H9 (cell line): ENCODE measurements at regions not wholly inside any gene's neighbourhood (a gene's known extent, or its start where the extent isn't known, plus 50 kb on each side); places are given as distances from the start of the nearest gene placed in this dataset.

ENCODE experiments used
- DNase-seq: peaks from one replicate; pipeline ENCODE4 v3.0.0-alpha.2; 2017
- H2AFZ ChIP-seq: one replicate; pipeline ENCODE4 v1.6.1; 2013; ENCODE audit warnings: mild to moderate bottlenecking, low read length, control low read depth, moderate library complexity
- H2AK5ac ChIP-seq: 2 replicates; pipeline ENCODE4 v1.6.1; 2013; ENCODE audit warnings: low read length, control low read depth, mixed read lengths; ENCODE audit not compliant: insufficient read length
- H2BK120ac ChIP-seq: one replicate; pipeline ENCODE4 v1.6.1; 2013; ENCODE audit warnings: low read depth, mild to moderate bottlenecking, low read length, control low read depth, inconsistent platforms; ENCODE audit not compliant: poor library complexity, severe bottlenecking
- H2BK12ac ChIP-seq: 2 replicates; pipeline ENCODE4 v1.6.1; 2013; ENCODE audit warnings: low read length, control low read depth, mixed read lengths, low read depth; ENCODE audit not compliant: insufficient read length
- H2BK15ac ChIP-seq: 2 replicates; pipeline ENCODE4 v1.6.1; 2013; ENCODE audit warnings: low read depth, low read length, control low read depth
- H2BK20ac ChIP-seq: one replicate; pipeline ENCODE4 v1.6.1; 2013; ENCODE audit warnings: low read depth, mild to moderate bottlenecking, low read length, control low read depth, inconsistent platforms; ENCODE audit not compliant: poor library complexity, severe bottlenecking
- H2BK5ac ChIP-seq: 2 replicates; pipeline ENCODE4 v1.6.1; 2013; ENCODE audit warnings: low read length, control low read depth, mixed read lengths; ENCODE audit not compliant: insufficient read length
- H3K14ac ChIP-seq: 2 replicates; pipeline ENCODE4 v1.6.1; 2013; ENCODE audit warnings: low read length, control low read depth; ENCODE audit not compliant: insufficient read depth
- H3K18ac ChIP-seq: 2 replicates; pipeline ENCODE4 v1.6.1; 2013; ENCODE audit warnings: low read depth, mild to moderate bottlenecking, mixed read lengths, low read length, control low read depth; ENCODE audit not compliant: insufficient read length
- H3K23ac ChIP-seq: 2 replicates; pipeline ENCODE4 v1.6.1; 2013; ENCODE audit warnings: low read length, control low read depth, mixed read lengths, low read depth; ENCODE audit not compliant: insufficient read length
- H3K23me2 ChIP-seq: 2 replicates; pipeline ENCODE4 v1.6.1; 2013; ENCODE audit warnings: low read depth, mild to moderate bottlenecking, mixed read lengths, low read length, control low read depth; ENCODE audit not compliant: insufficient read length, poor library complexity, severe bottlenecking
- H3K27ac ChIP-seq: 2 replicates; pipeline ENCODE4 v1.5.1; 2013; ENCODE audit warnings: low read length, control low read depth, mixed read lengths, low read depth; ENCODE audit not compliant: insufficient read length
- H3K27me3 ChIP-seq: 2 replicates; pipeline ENCODE4 v1.6.1; 2013; ENCODE audit warnings: low read length, control low read depth, inconsistent platforms; ENCODE audit not compliant: insufficient read depth
- H3K4ac ChIP-seq: 2 replicates; pipeline ENCODE4 v1.6.1; 2013; ENCODE audit warnings: low read depth, mild to moderate bottlenecking, control low read depth, inconsistent platforms, low read length, moderate library complexity
- H3K4me1 ChIP-seq: 2 replicates; pipeline ENCODE4 v1.6.1; 2013; ENCODE audit warnings: low read length, control low read depth, inconsistent platforms; ENCODE audit not compliant: insufficient read depth
- H3K4me2 ChIP-seq: 2 replicates; pipeline ENCODE4 v1.6.1; 2013; ENCODE audit warnings: low read length, control low read depth, mixed read lengths; ENCODE audit not compliant: insufficient read length, insufficient read depth
- H3K56ac ChIP-seq: 2 replicates; pipeline ENCODE4 v1.6.1; 2013; ENCODE audit warnings: low read depth, mild to moderate bottlenecking, mixed read lengths, low read length, control low read depth; ENCODE audit not compliant: insufficient read length
- H3K79me1 ChIP-seq: 2 replicates; pipeline ENCODE4 v1.6.1; 2013; ENCODE audit warnings: low read depth, mild to moderate bottlenecking, moderate library complexity, low read length, control low read depth, inconsistent platforms; ENCODE audit not compliant: insufficient read depth, poor library complexity, severe bottlenecking
- H3K79me2 ChIP-seq: 2 replicates; pipeline ENCODE4 v1.6.1; 2013; ENCODE audit warnings: low read length, control low read depth, inconsistent platforms; ENCODE audit not compliant: insufficient read depth
- H3K9ac ChIP-seq: 2 replicates; pipeline ENCODE4 v1.6.1; 2013; ENCODE audit warnings: low read length, control low read depth, mixed read lengths; ENCODE audit not compliant: insufficient read length; ENCODE audit errors: extremely low read depth
- H3K9me3 ChIP-seq: one replicate; pipeline ENCODE4 v1.6.1; 2013; ENCODE audit warnings: low read depth, low read length, inconsistent platforms; ENCODE audit not compliant: control insufficient read depth
- H3T11ph ChIP-seq: one replicate; pipeline ENCODE4 v1.6.1; 2013; ENCODE audit warnings: mild to moderate bottlenecking, low read length, control low read depth, inconsistent platforms
- H4K20me1 ChIP-seq: one replicate; pipeline ENCODE4 v1.6.1; 2013; ENCODE audit not compliant: control insufficient read depth, insufficient read length, insufficient read depth
- H4K5ac ChIP-seq: 2 replicates; pipeline ENCODE4 v1.6.1; 2013; ENCODE audit warnings: low read depth, mild to moderate bottlenecking, mixed read lengths, low read length, control low read depth; ENCODE audit not compliant: insufficient read length
- H4K8ac ChIP-seq: replicated peaks from 2 replicates; pipeline ENCODE4 v1.6.1; 2013; ENCODE audit warnings: low read length, control low read depth, mixed read lengths, low read depth; ENCODE audit not compliant: insufficient read length
- H4K91ac ChIP-seq: 2 replicates; pipeline ENCODE4 v1.6.1; 2013; ENCODE audit warnings: low read depth, mild to moderate bottlenecking, moderate library complexity, mixed read lengths, low read length, control low read depth; ENCODE audit not compliant: insufficient read length
- H3K27ac Mint-ChIP-seq, 3 experiments: 2 replicates in 2 of 3; 3 replicates in 1 of 3; pipeline ENCODE4 v1.8.0; 2020 to 2021; ENCODE audit warnings: mixed read lengths in 3 of 3, mild to moderate bottlenecking in 1 of 3, moderate library complexity in 1 of 3
- H3K27me3 Mint-ChIP-seq: 2 replicates; pipeline ENCODE4 v1.8.0; 2021; ENCODE audit warnings: low read depth, mild to moderate bottlenecking, moderate library complexity, mixed read lengths
- H3K36me3 Mint-ChIP-seq, 3 experiments: 2 replicates in 2 of 3; 3 replicates in 1 of 3; pipeline ENCODE4 v1.8.0; 2020 to 2021; ENCODE audit warnings: low read depth in 3 of 3, mixed read lengths in 3 of 3; ENCODE audit not compliant: insufficient read depth in 1 of 3
- H3K4me1 Mint-ChIP-seq, 2 experiments: 2 replicates each; pipeline ENCODE4 v1.8.0; 2020; ENCODE audit warnings: mixed read lengths in 2 of 2
- H3K4me3 Mint-ChIP-seq, 2 experiments: 2 replicates in 1 of 2; 3 replicates in 1 of 2; pipeline ENCODE4 v1.8.0; 2020 to 2021; ENCODE audit warnings: mild to moderate bottlenecking in 2 of 2, mixed read lengths in 2 of 2, moderate library complexity in 1 of 2
- H3K9me3 Mint-ChIP-seq, 2 experiments: 2 replicates in 1 of 2; 3 replicates in 1 of 2; pipeline ENCODE4 v1.8.0; 2020; ENCODE audit warnings: mild to moderate bottlenecking in 2 of 2, mixed read lengths in 2 of 2, moderate library complexity in 1 of 2
- CTCF ChIP-seq: fragments of 200-600 bp; sonication (generic); conservative IDR thresholded peaks from 3 replicates; pipeline ENCODE4 v1.8.0; 2021; ENCODE audit warnings: antibody characterized with exemption, mild to moderate bottlenecking
- WGBS: extraction: QIAGEN DNeasy Blood & Tissue Kit; methylation state at CpG from one replicate; pipeline ENCODE4 v1.1.7; 2013; ENCODE audit warnings: missing lambda C conversion rate, low lambda C conversion rate, mixed read lengths; ENCODE audit not compliant: insufficient read length; ENCODE audit errors: extremely low coverage; 5-methylcytosine and 5-hydroxymethylcytosine counted together

- Histone ChIP-seq H3K79me1 (no peaks in the 10 kb centered on the region), H3K9ac (no peak overlapping the region), H4K8ac (no peak overlapping the region), H3T11ph (no peak overlapping the region), H3K79me2 (no peaks in the 10 kb centered on the region), H3K23ac (no peak overlapping the region), H3K9me3 (no peaks in the 10 kb centered on the region), H3K4me2 (no peak overlapping the region), H3K4me1 (no peaks in the 10 kb centered on the region), H3K27me3 (no peaks in the 10 kb centered on the region), H2BK15ac (no peak overlapping the region), H4K5ac (no peak overlapping the region), H2BK120ac (no peak overlapping the region), H2AFZ (no peak overlapping the region), H4K20me1 (no peaks in the 10 kb centered on the region), H3K56ac (no peak overlapping the region), H2BK20ac (no peak overlapping the region), H3K18ac (no peak overlapping the region), H4K91ac (no peak overlapping the region), H2BK5ac (no peak overlapping the region), H2AK5ac (no peak overlapping the region), H3K4ac (no peak overlapping the region), H3K23me2 (no peaks in the 10 kb centered on the region), H2BK12ac (no peak overlapping the region), H3K27ac (no peak overlapping the region), H3K14ac (no peak overlapping the region)
- no peak for DNase-seq
- no CpG with 5 or more reads among the region's 2 CpGs for WGBS
- H3K4me1 Mint-ChIP-seq = no peaks in the 10 kb centered on the region
- no peak overlapping the region for H3K4me3 Mint-ChIP-seq
- H3K9me3 Mint-ChIP-seq = peaks cover 0 to 3% of the 10 kb centered on the region in 2 experiments; a peak in 3 of 5 replicates
- H3K36me3 Mint-ChIP-seq = peaks cover 0 to 5% (median 0%) of the 10 kb centered on the region in 3 experiments; a peak in 1 of 7 replicates
- no peak for TF ChIP-seq CTCF
- H3K27ac Mint-ChIP-seq = no peak overlapping the region
- no peaks in the 10 kb centered on the region for H3K27me3 Mint-ChIP-seq
These were observed 589.4 kb upstream of the SOX11 start for GRCh38 chr2:5102823-5103222.
